ENCODE measurements at regions not wholly inside any gene's neighbourhood (a gene's known extent, or its start where the extent isn't known, plus 50 kb on each side); places are given as distances from the start of the nearest gene placed in this dataset.

DNA sequence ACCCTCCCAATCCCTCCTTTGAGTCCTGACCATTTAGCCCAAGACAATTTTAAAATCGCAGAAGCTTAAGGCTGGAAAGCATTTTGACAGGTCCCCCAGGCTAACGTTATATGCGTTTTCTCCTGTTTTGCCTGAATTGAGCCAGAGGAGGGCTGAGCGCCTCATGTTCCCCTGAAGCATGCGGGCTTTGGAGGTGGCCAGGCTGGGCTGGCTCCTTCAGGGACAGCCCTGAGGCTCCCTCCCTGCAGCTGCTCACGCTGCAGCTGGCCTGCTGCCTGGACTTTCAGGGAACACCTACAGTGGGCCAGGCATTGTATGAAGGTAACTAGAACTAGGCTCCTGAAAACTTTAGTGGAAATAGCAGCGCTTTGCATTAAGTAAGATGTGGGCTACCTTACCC is 179.2 kb downstream of the ACKR3 start:
- Mint-ChIP-seq H3K9me3 (ENCODE audit: unreplicated experiment) (no peaks in the 10 kb centered on the region), H3K4me3 (ENCODE audit: unreplicated experiment) (no peak overlapping the region), H3K4me1 (ENCODE audit: unreplicated experiment) (peaks cover 76% of the 10 kb centered on the region)

DNA sequence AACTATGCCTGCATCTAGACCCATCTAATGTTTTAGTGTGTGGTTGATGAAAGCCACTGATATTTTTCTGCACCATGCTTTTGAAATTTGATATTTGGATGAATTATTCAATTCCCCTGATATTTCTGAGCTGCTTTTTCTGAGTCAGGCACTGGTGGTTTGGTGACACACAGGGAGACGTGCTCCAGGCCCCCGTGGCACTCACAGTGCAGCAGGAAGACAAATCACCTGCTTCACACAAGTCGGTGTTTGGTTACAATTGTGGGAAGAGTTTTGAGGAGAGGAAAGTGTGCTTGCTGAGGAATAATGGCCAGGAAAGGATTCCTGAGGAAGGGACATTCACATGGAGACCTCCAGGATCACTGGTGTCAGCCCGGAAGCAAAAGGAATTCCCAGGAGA is 179.7 kb downstream of the ACKR3 start:
- Mint-ChIP-seq H3K27me3 (ENCODE audit: unreplicated experiment) (no peaks in the 10 kb centered on the region), H3K4me3 (ENCODE audit: unreplicated experiment) (no peak overlapping the region), H3K27ac (ENCODE audit: unreplicated experiment) (peak overlapping the region; percentile 13), H3K9me3 (ENCODE audit: unreplicated experiment) (no peaks in the 10 kb centered on the region), H3K36me3 (ENCODE audit: unreplicated experiment) (no peaks in the 10 kb centered on the region), H3K4me1 (ENCODE audit: unreplicated experiment) (peaks cover 76% of the 10 kb centered on the region)
- no peak for DNase-seq (ENCODE audit: extremely low spot score, unreplicated experiment)
- TF ChIP-seq, protein P1, sequence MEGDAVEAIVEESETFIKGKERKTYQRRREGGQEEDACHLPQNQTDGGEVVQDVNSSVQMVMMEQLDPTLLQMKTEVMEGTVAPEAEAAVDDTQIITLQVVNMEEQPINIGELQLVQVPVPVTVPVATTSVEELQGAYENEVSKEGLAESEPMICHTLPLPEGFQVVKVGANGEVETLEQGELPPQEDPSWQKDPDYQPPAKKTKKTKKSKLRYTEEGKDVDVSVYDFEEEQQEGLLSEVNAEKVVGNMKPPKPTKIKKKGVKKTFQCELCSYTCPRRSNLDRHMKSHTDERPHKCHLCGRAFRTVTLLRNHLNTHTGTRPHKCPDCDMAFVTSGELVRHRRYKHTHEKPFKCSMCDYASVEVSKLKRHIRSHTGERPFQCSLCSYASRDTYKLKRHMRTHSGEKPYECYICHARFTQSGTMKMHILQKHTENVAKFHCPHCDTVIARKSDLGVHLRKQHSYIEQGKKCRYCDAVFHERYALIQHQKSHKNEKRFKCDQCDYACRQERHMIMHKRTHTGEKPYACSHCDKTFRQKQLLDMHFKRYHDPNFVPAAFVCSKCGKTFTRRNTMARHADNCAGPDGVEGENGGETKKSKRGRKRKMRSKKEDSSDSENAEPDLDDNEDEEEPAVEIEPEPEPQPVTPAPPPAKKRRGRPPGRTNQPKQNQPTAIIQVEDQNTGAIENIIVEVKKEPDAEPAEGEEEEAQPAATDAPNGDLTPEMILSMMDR (IDR thresholded peaks at IDR 0.05), result no peak

More for the DNA sequence above, 179.2 kb downstream of the ACKR3 start:
- Mint-ChIP-seq H3K27ac (ENCODE audit: unreplicated experiment) (peak overlapping the region; percentile 13), H3K36me3 (ENCODE audit: unreplicated experiment) (no peaks in the 10 kb centered on the region), H3K27me3 (ENCODE audit: unreplicated experiment) (no peaks in the 10 kb centered on the region)
- DNase-seq (ENCODE audit: extremely low spot score, unreplicated experiment), result no peak
- TF ChIP-seq, protein P1 (IDR thresholded peaks at IDR 0.05), result no peak

DNA sequence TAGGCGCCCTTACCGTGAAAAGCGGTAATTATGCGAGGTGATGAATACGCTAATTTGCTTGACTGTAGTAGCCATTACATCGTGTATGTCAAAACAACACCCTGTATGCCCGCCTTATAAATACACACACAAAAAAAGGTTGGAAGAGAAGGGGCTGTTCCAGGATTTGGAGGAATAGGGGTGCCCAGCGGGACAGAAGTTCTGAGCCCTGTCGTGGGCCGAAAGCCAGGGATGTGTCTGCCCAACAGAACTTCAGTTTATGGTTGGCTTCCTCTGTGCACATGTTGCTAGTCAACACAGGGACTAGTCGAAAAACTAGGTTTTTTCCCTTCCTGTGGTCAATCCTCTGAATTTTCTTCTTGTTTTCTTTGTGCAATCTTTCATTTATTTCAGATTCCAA is 182.5 kb downstream of the ACKR3 start:
- TF ChIP-seq, protein P1 (IDR thresholded peaks at IDR 0.05), result no peak
- H3K4me3 Mint-ChIP-seq (ENCODE audit: unreplicated experiment), result no peak overlapping the region
- H3K27me3 Mint-ChIP-seq (ENCODE audit: unreplicated experiment), result no peaks in the 10 kb centered on the region
- no peak overlapping the region for H3K27ac Mint-ChIP-seq (ENCODE audit: unreplicated experiment)
- H3K4me1 Mint-ChIP-seq (ENCODE audit: unreplicated experiment), result peaks cover 55% of the 10 kb centered on the region
- DNase-seq (ENCODE audit: extremely low spot score, unreplicated experiment), result no peak
- no peaks in the 10 kb centered on the region for H3K36me3 Mint-ChIP-seq (ENCODE audit: unreplicated experiment)
- H3K9me3 Mint-ChIP-seq (ENCODE audit: unreplicated experiment), result no peaks in the 10 kb centered on the region

DNA sequence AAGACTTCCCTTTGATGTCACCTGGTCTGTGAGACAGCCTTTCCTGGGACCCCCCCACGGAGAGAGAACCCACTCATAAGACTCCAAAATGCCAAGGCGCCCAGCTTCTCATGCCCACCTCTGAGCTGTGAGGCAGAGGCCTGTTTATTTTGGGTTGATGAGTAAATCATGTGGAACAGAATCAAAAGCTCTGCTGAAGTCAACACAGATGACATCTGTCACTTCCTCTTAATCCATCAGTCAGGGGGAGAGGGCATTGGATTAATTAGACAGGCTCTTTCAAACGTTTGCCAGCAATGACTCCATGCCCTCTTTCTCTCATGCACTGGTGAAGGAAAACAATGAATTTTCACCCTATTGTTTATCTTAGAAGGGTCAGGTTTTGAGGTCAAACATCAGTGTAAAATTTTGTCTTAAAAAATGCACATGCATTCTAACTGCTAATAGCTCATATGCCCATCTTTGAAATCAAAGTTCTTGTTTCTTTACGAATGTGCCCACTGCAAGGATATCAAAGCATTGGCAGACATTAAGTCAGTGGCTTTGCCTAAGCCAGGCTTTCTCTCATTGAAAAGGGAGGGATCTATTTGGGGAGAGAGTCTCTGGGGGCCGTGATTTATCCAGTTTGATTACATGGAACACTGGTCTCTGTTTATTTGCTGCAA is 184.1 kb downstream of the ACKR3 start:
- no peaks in the 10 kb centered on the region for H3K27me3 Mint-ChIP-seq (ENCODE audit: unreplicated experiment)
- H3K4me3 Mint-ChIP-seq (ENCODE audit: unreplicated experiment), result no peak overlapping the region
- DNase-seq (ENCODE audit: extremely low spot score, unreplicated experiment), result no peak
- TF ChIP-seq, protein P1 (IDR thresholded peaks at IDR 0.05), result no peak
- no peaks in the 10 kb centered on the region for H3K9me3 Mint-ChIP-seq (ENCODE audit: unreplicated experiment)
- H3K27ac Mint-ChIP-seq (ENCODE audit: unreplicated experiment), result peak overlapping the region; percentile 45
- peaks cover 41% of the 10 kb centered on the region for H3K4me1 Mint-ChIP-seq (ENCODE audit: unreplicated experiment)
- no peaks in the 10 kb centered on the region for H3K36me3 Mint-ChIP-seq (ENCODE audit: unreplicated experiment)

DNA sequence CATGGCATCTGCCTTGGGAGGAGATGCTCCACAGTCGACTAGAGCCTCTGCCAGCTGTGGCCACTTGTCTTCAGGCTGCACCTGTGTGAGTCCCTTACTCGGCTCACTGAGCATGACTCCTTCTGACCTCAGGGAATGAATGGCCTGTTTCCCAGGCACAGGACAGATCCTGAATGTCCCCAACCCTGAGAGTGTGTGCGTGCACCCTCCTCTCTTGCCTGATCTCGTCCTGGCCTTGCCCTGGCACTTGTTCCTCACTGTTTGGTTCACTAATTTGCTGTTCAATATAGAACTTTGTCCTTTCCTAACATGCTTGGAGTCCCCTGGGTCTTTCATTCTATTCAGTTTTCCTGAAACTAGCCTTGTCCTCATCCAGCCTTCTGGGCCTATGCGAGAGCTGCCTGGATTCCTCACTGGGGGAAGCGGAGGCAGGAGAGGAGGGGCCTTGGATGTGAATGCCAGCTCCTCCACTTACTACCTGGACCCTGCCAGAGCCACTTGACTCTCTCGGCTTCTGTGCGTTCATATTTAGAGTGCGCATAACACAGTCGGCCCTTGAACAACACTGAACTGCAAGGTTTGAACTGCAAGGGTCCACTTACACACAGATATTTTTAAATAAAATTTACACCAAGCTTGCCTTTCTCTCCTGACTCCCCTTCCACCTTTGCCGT is 184.8 kb downstream of the ACKR3 start:
- Mint-ChIP-seq H3K4me3 (ENCODE audit: unreplicated experiment) (no peak overlapping the region), H3K27ac (ENCODE audit: unreplicated experiment) (no peak overlapping the region), H3K9me3 (ENCODE audit: unreplicated experiment) (no peaks in the 10 kb centered on the region), H3K27me3 (ENCODE audit: unreplicated experiment) (no peaks in the 10 kb centered on the region), H3K36me3 (ENCODE audit: unreplicated experiment) (no peaks in the 10 kb centered on the region), H3K4me1 (ENCODE audit: unreplicated experiment) (peaks cover 35% of the 10 kb centered on the region)
- peak; percentile 67 for DNase-seq (ENCODE audit: extremely low spot score, unreplicated experiment)
- TF ChIP-seq, protein P1 (IDR thresholded peaks at IDR 0.05), result no peak

All from osteocyte (in vitro differentiated cells).